Activated CD8-positive, alpha-beta memory T cell treated with anti-CD3 and anti-CD28 coated beads, Interleukin-2, amount 10 ng/mL, durations not matched to agents 7 days and 5 days (primary cell): ENCODE measurements at regions not wholly inside any gene's neighbourhood (a gene's known extent, or its start where the extent isn't known, plus 50 kb on each side); places are given as distances from the start of the nearest gene placed in this dataset.

Experiments used
- ATAC-seq: fragments of 150-1000 bp; cut with Tn5 transposase; one replicate; pipeline ENCODE4 v1.10.0; 2021; ENCODE audit warnings: moderate library complexity
- CTCF ChIA-PET: fragments of 350-600 bp; sonication (Branson Sonifier 250); formaldehyde crosslinking; loops from one replicate; lab custom pipeline; 2021; ENCODE audit warnings: antibody characterized with exemption; lab: Charles Lee
- DNase-seq: peaks from one replicate; pipeline ENCODE4 v3.0.0-alpha.2; 2020
- H3K27ac Mint-ChIP-seq: one replicate; pipeline ENCODE4 v1.8.0; 2021; ENCODE audit warnings: mild to moderate bottlenecking, mixed read lengths
- H3K27me3 Mint-ChIP-seq: one replicate; pipeline ENCODE4 v1.8.0; 2021; ENCODE audit warnings: mixed read lengths
- H3K36me3 Mint-ChIP-seq: one replicate; pipeline ENCODE4 v1.8.0; 2021; ENCODE audit warnings: mild to moderate bottlenecking, mixed read lengths
- H3K4me1 Mint-ChIP-seq: one replicate; pipeline ENCODE4 v1.8.0; 2021; ENCODE audit warnings: mixed read lengths
- H3K4me3 Mint-ChIP-seq: one replicate; pipeline ENCODE4 v1.8.0; 2021; ENCODE audit warnings: mild to moderate bottlenecking, moderate library complexity, mixed read lengths
- H3K9me3 Mint-ChIP-seq: one replicate; pipeline ENCODE4 v1.8.0; 2022; ENCODE audit warnings: low read depth, mixed read lengths

DNA sequence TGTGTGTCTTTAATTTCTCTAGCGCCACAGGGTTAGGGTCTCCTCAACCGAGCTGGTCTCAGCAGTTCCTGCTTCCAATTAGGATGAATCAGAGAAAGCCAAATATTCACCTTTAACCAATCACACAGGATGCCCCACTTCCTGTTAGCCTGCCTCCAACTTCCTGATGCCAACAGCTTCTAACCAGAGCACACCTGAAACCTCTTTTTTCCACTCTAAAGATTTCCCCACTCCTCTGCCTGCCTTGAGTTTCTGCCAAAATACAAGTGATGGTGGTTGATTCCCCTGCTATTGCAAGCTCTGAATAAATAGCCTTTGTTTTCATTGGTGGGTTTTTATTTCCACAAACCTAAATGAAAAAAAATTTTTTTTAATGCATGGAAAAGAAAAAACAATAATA lies 144.7 kb upstream of the UST start:
- ATAC-seq (no peak), DNase-seq (no peak)
- Mint-ChIP-seq H3K27me3 (peaks cover 32% of the 10 kb centered on the region), H3K4me1 (peaks cover 3% of the 10 kb centered on the region), H3K27ac (no peak overlapping the region), H3K36me3 (no peaks in the 10 kb centered on the region), H3K4me3 (no peak overlapping the region), H3K9me3 (peaks cover 3% of the 10 kb centered on the region)
- CTCF ChIA-PET: no interaction called here

DNA sequence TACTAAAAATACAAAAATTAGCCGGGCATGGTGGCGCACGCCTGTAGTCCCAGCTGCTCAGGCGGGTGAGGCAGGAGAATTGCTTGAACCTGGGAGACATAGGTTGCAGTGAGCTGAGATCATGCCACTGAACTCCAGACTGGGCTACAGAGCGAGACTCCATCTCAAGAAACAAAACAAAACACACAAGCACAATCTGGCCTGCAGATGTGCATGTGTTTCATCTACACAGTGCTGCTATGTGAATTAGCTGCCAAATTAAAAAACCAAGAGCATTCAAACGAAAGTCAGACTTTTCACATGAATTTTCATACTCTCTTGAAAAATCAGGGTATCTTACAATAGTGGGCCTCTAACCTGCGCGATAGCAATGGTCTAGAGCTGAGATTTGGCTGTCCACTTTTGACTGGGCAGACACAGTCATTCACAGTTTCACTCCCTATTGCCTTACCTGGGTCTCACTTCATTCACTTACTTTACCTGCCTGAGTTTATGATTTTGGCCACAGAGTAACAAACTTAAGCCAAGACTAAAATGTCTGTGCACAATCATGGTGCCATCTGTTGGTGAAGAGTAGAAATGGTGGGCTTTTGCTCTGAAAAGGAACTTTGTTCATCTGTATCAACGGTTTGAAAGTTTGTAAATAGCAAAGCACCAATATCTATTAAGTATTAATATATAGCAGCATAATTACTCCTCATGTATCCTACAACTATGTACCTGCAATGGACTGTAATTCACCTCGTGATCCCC lies 138.5 kb upstream of the UST start:
- H3K4me1 Mint-ChIP-seq: no peaks in the 10 kb centered on the region
- H3K36me3 Mint-ChIP-seq: no peaks in the 10 kb centered on the region
- peaks cover 24% of the 10 kb centered on the region for H3K27me3 Mint-ChIP-seq
- no peaks in the 10 kb centered on the region for H3K9me3 Mint-ChIP-seq
- H3K27ac Mint-ChIP-seq: no peak overlapping the region
- H3K4me3 Mint-ChIP-seq: no peak overlapping the region
- no peak for DNase-seq
- CTCF ChIA-PET: interaction anchor here (1.5 kb wide), 1 partner anchor 30 kb away, joined by 3 read pairs; no protein-coding TSS in a partner anchor
- ATAC-seq: no peak

DNA sequence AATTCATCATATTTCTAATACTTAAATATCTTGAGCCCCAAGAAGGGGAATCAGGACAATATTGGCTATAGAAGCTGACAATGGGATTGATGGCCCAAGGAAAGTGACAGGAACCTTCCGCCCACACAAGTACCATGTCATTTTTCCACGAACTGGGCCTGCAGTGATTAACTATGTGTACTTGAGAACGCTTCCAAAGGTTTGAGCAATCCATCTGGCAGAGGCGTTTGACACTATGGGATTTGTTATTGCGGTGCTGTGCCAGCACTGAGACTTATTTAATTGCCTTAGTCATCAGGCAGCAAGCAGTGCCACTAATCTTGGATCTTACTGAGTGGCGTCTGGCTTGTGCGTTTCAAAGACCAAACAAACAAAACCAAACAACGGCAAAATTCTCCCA lies 135.6 kb upstream of the UST start:
- Mint-ChIP-seq H3K9me3 (no peaks in the 10 kb centered on the region), H3K4me3 (no peak overlapping the region), H3K27ac (no peak overlapping the region), H3K36me3 (no peaks in the 10 kb centered on the region), H3K4me1 (no peaks in the 10 kb centered on the region), H3K27me3 (peaks cover 9% of the 10 kb centered on the region)
- no peak for DNase-seq
- CTCF ChIA-PET: no interaction called here
- ATAC-seq: no peak

DNA sequence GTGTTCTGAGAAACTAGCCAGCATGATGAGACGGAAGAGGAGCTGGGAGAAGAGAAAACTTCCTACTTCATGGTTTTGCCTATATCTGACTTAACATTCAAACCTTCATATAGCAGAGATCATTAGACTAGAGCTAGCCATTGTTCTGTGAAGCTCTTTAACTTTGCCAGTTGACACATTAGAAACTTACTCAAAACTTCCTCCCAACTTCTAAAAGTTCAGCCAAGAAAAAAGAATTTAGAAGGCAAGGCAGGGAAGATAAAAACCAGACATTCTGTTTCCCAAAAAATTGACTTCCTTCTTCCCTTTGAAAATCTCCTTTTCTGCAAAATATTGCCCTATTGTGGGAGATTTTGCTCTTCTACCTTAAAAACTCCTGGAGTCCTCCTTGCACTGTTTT lies 134.8 kb upstream of the UST start:
- H3K4me1 Mint-ChIP-seq: no peaks in the 10 kb centered on the region
- no peaks in the 10 kb centered on the region for H3K36me3 Mint-ChIP-seq
- CTCF ChIA-PET: no interaction called here
- peaks cover 9% of the 10 kb centered on the region for H3K27me3 Mint-ChIP-seq
- no peaks in the 10 kb centered on the region for H3K9me3 Mint-ChIP-seq
- no peak overlapping the region for H3K4me3 Mint-ChIP-seq
- DNase-seq (no peak), ATAC-seq (no peak)
- no peak overlapping the region for H3K27ac Mint-ChIP-seq

DNA sequence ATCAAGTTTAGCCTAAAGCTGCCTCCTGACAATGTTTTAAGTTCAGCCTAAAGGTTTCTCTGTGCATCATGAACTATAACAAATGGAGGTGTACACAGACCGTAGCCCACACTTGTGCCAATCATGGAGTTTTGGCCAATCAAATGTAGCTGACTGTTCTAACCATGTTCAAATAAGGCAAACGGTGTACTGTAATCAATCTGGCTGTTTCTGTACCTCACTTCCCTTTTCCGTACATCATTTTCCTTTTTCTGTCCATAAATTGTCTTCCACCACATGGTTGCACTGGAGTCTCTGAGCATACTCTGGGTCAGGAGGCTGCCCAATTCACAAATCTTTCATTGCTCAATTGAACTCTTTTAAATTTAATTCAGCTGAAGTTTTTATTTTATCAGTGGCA lies 132.2 kb upstream of the UST start:
- DNase-seq (no peak), ATAC-seq (no peak)
- no peaks in the 10 kb centered on the region for H3K9me3 Mint-ChIP-seq
- H3K27ac Mint-ChIP-seq: no peak overlapping the region
- CTCF ChIA-PET: interaction anchor here (0.6 to 1.1 kb wide), 2 partner anchors 100 to 376 kb away, joined by 3 read pairs; no protein-coding TSS in a partner anchor
- H3K4me1 Mint-ChIP-seq: peaks cover under 1% of the 10 kb centered on the region
- no peak overlapping the region for H3K4me3 Mint-ChIP-seq
- no peaks in the 10 kb centered on the region for H3K36me3 Mint-ChIP-seq
- peaks cover 15% of the 10 kb centered on the region for H3K27me3 Mint-ChIP-seq

DNA sequence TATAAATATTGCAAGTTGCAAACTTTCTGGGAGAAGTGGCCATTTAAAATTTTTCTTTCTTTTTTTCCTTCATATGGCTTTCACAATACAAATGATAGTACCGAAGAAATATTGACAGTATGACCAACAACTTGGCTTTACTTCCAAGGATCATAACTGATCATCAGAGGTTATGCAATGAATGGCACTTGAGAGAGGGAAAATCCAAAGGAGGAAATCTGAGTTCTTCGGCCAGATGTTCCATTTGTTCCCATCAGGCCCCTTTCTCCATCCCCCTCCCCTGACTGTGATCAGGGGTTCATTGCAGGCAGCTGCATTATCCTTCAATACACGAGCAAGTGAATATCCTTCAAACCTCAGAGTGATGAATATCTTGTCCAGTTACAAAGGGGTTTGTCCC lies 130.0 kb upstream of the UST start:
- Mint-ChIP-seq H3K4me3 (no peak overlapping the region), H3K9me3 (no peaks in the 10 kb centered on the region), H3K27ac (no peak overlapping the region), H3K36me3 (no peaks in the 10 kb centered on the region), H3K27me3 (peaks cover 12% of the 10 kb centered on the region), H3K4me1 (peaks cover 12% of the 10 kb centered on the region)
- CTCF ChIA-PET: no interaction called here
- DNase-seq (no peak), ATAC-seq (no peak)

DNA sequence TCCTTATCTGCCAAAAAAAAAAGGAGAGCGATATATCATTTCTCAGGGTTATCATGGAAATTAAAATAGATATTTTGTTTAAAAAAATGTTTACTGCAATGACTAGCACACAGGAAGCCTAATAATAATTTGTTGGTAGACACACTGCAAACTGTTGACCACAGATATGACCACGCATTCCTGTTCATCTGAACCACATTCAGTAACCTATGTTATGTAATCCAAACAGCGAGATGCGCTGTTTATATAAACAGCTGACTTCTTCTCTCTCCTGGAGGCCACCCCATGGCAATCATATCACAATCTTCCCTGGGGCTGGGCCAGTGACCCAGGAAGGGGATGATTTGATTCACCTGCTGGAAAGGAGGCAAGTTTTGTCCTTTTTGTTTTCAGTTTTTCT lies 129.3 kb upstream of the UST start:
- DNase-seq: no peak
- Mint-ChIP-seq H3K27me3 (peaks cover 12% of the 10 kb centered on the region), H3K9me3 (no peaks in the 10 kb centered on the region), H3K4me3 (no peak overlapping the region), H3K36me3 (no peaks in the 10 kb centered on the region), H3K4me1 (peaks cover 12% of the 10 kb centered on the region), H3K27ac (no peak overlapping the region)
- no peak for ATAC-seq
- CTCF ChIA-PET: no interaction called here

DNA sequence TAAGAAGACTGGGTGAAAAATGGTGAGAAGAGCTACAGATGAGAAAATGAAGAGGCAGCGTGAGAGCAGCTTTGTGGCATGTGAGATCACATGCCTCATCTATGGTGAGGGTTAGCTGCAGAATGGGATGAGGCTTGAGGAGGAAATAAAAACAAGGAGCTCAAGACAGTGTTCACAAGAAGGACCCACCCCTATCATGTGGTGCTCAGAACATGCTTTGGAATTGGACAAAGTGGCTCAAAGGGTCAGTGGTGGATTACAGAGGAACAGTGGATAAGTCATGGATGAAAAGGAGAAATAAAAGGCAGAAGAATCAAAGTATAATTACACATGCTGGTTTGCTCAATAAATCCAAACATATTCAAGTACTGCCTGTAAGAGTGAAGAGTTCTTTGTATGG lies 126.9 kb upstream of the UST start:
- H3K27me3 Mint-ChIP-seq: peaks cover 20% of the 10 kb centered on the region
- CTCF ChIA-PET: interaction anchor here (1.3 kb wide), 1 partner anchor 42 kb away, joined by 4 read pairs; no protein-coding TSS in a partner anchor
- H3K4me1 Mint-ChIP-seq: peaks cover 12% of the 10 kb centered on the region
- no peak for ATAC-seq
- no peaks in the 10 kb centered on the region for H3K9me3 Mint-ChIP-seq
- no peaks in the 10 kb centered on the region for H3K36me3 Mint-ChIP-seq
- DNase-seq: no peak
- H3K4me3 Mint-ChIP-seq: no peak overlapping the region
- H3K27ac Mint-ChIP-seq: no peak overlapping the region

DNA sequence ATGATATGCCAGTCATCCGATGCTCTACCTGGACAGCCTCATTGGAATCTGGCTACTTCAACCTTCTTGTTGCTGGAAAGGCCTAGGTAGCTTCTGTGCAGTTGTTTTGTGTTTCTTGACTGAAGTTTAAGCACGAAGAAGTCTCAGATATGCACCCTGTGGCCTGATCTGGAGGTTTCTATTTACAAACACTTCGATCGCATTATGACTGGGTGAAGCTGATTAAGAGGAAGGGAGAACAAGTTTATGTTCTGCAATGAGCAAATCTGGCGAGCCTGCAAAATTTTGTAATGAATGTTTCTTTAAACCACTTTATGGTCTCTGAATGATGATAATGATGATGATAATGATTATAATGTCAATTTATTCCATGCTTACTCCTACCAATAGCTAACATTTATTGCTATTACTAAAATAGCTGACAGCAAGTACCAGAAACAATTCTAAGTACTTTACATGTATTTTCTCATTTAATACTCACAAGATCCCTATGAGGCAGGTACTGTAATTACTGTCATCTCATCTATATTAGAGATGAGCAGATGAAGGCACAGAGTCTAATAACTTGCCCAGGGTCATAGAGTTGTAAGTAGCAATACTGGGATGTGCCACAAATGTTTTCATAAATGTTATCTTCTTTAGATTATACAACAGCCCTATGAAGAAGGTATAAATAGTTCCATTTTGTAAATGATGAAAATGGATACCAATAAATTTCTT lies 126.1 kb upstream of the UST start:
- no peaks in the 10 kb centered on the region for H3K36me3 Mint-ChIP-seq
- CTCF ChIA-PET: interaction anchor here (1.3 kb wide), 1 partner anchor 43 kb away, joined by 4 read pairs; no protein-coding TSS in a partner anchor
- H3K4me1 Mint-ChIP-seq: peaks cover 12% of the 10 kb centered on the region
- ATAC-seq: peak; percentile 55
- DNase-seq: no peak
- H3K27me3 Mint-ChIP-seq: peaks cover 20% of the 10 kb centered on the region
- H3K4me3 Mint-ChIP-seq: no peak overlapping the region
- H3K27ac Mint-ChIP-seq: no peak overlapping the region
- no peaks in the 10 kb centered on the region for H3K9me3 Mint-ChIP-seq

DNA sequence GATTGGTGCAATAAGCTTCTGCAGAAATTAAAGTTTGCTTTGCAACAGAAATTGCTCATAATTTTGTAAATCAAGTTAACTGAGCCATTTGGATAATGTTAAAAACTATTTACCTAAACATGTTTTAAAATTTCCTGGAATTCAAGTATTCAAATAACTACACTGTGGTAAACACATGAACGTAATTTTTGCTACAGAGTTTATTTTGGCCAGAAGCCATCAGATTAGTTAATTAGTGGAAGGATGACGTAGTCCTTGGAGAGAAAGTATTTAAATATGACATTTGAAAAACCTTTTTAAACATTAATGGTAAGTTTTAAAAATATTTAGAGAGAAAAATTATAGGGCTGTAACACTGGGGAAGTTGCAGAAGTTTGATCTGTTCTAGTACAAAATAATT lies 121.2 kb upstream of the UST start:
- Mint-ChIP-seq H3K4me3 (no peak overlapping the region), H3K9me3 (no peaks in the 10 kb centered on the region), H3K27ac (no peak overlapping the region), H3K36me3 (no peaks in the 10 kb centered on the region), H3K27me3 (peaks cover 14% of the 10 kb centered on the region), H3K4me1 (peaks cover 14% of the 10 kb centered on the region)
- no peak for DNase-seq
- CTCF ChIA-PET: no interaction called here
- no peak for ATAC-seq

DNA sequence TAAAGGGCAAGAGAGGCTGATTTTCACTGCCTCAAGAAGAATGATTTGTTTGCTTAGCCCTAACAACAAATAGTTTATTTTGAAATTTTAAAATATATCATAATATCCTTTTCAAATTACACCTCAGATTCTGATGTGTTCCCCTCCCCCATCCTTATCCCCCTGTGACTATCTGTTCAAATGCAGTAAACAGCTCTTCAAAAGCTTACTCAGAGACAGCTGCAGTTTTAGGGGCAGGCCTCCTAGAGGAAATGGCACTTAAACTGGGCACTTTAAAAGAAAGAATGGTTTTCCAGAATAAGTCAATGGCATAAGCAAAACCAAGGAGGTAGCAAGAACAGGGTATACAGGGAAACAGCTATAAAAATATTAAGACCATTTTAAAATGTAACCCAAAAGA lies 118.6 kb upstream of the UST start:
- CTCF ChIA-PET: no interaction called here
- Mint-ChIP-seq H3K27ac (no peak overlapping the region), H3K36me3 (no peaks in the 10 kb centered on the region), H3K9me3 (no peaks in the 10 kb centered on the region), H3K4me3 (no peak overlapping the region), H3K4me1 (peaks cover 9% of the 10 kb centered on the region), H3K27me3 (peaks cover 5% of the 10 kb centered on the region)
- no peak for DNase-seq
- ATAC-seq: no peak

DNA sequence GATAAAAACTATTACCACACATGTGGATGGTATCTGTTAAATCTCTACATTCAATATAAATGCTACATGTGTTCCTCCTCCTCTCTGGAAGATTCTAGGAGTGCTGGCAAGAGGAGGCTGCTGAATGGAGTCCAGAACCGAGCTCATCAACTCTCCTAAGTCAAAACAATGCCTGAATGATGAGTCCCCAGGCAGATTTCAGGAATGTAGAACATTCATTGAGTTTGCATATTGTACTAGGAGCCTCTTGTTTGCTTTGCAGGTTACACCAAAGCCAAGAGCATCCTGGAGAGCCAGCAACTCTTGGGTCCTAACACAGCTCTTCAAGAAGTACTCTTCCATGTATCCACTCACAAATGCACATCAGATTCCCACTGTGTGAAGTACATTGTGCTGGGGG lies 117.6 kb upstream of the UST start:
- no peaks in the 10 kb centered on the region for H3K9me3 Mint-ChIP-seq
- CTCF ChIA-PET: no interaction called here
- ATAC-seq (no peak), DNase-seq (no peak)
- peaks cover 9% of the 10 kb centered on the region for H3K4me1 Mint-ChIP-seq
- peaks cover 2% of the 10 kb centered on the region for H3K27me3 Mint-ChIP-seq
- H3K4me3 Mint-ChIP-seq: peak overlapping the region; percentile 26
- H3K27ac Mint-ChIP-seq: no peak overlapping the region
- no peaks in the 10 kb centered on the region for H3K36me3 Mint-ChIP-seq

DNA sequence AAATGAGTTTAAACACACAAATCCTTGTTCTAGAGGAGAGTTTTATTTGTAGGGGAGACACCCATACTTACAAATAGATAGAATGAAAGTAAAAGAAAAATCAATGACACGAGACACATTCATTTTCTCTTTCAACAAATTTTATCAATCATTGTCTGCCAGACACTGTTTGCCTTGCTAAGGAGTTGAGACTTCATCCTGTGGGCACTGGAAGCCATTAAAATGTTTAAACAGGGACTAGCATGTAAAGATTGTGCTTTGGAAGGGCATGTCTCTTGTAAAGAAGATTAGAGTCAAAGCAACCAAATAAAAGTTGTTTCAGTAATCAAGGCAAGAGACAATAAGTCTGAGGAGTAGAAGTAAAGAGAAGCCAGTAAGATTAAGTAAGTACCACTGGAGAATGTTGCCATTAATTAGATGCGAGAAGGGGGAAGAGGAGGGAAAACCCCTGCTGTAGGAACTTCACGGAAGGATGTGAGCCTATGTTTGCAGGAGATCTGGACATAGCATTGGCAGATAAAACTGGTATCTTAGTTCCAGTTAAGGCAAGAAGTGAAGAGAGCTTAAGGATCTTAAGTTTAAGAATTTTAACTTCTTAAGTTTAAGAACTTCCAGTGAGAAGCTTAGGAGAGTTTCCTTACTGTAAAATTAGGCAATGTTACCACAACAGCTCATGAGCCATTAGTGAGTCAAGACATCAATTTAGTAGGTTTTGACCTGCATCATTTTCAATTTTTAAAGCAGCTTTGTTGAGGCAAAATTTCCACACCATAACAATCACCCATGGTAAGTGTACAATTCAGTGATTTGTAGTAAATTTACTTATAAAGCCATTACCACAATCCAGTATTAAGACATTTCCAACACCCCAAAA lies 117.0 kb upstream of the UST start:
- ATAC-seq (no peak), DNase-seq (no peak)
- H3K36me3 Mint-ChIP-seq: no peaks in the 10 kb centered on the region
- H3K27ac Mint-ChIP-seq: no peak overlapping the region
- CTCF ChIA-PET: no interaction called here
- H3K27me3 Mint-ChIP-seq: peaks cover 2% of the 10 kb centered on the region
- H3K4me3 Mint-ChIP-seq: peak overlapping the region; percentile 26
- peaks cover 9% of the 10 kb centered on the region for H3K4me1 Mint-ChIP-seq
- no peaks in the 10 kb centered on the region for H3K9me3 Mint-ChIP-seq
